Neural progenitor cell (in vitro differentiated cells): ENCODE measurements at regions not wholly inside any gene's neighbourhood (a gene's known extent, or its start where the extent isn't known, plus 50 kb on each side); places are given as distances from the start of the nearest gene placed in this dataset.

Source experiments
- CTCF ChIP-seq: fragments of 200-600 bp; sonication (generic); IDR thresholded peaks from 2 replicates; pipeline ENCODE4 v1.5.1; 2017; ENCODE audit warnings: antibody characterized with exemption, mild to moderate bottlenecking
- EZH2 ChIP-seq: fragments of 200-600 bp; sonication (generic); IDR thresholded peaks from 2 replicates; pipeline ENCODE4 v1.6.1; 2017; ENCODE audit warnings: antibody characterized with exemption, mild to moderate bottlenecking, moderate library complexity

GRCh38 chr3:168659015-168659414 is 563.3 kb upstream of the GOLIM4 start:
- TF ChIP-seq CTCF (no peak), EZH2 (no peak)
